Neural cell (in vitro differentiated cells): ENCODE measurements at regions not wholly inside any gene's neighbourhood (a gene's known extent, or its start where the extent isn't known, plus 50 kb on each side); places are given as distances from the start of the nearest gene placed in this dataset.

Source experiments
- H2AFZ ChIP-seq: fragments of 200-600, 300-800 bp; sonication (generic), shearing (Covaris generic); 2 replicates; pipeline ENCODE4 v1.6.0; 2014; ENCODE audit warnings: low read depth, mild to moderate bottlenecking, antibody characterized with exemption, low read length, moderate library complexity
- H3F3A ChIP-seq: fragments of 200-600 bp; shearing (Covaris generic); 2 replicates; pipeline ENCODE4 v1.6.1; 2016; ENCODE audit warnings: mild to moderate bottlenecking, moderate library complexity, mixed read lengths, antibody characterized with exemption, low read length; ENCODE audit not compliant: insufficient read depth, poor library complexity, severe bottlenecking
- H3K27ac ChIP-seq: fragments of 200-600, 300-800 bp; sonication (generic), shearing (Covaris generic); 2 replicates; pipeline ENCODE4 v1.5.1; 2014; ENCODE audit warnings: mild to moderate bottlenecking, low read length, moderate library complexity
- H3K27me3 ChIP-seq: fragments of 300-800, 200-600 bp; sonication (generic), shearing (Covaris generic); 2 replicates; pipeline ENCODE4 v1.6.0; 2014; ENCODE audit warnings: mild to moderate bottlenecking, low read depth, low read length, moderate library complexity; ENCODE audit not compliant: insufficient read depth
- H3K36me3 ChIP-seq: fragments of 300-800, 200-600 bp; sonication (generic), shearing (Covaris generic); 2 replicates; pipeline ENCODE4 v1.5.1; 2014; ENCODE audit warnings: mild to moderate bottlenecking, antibody characterized with exemption, low read length, moderate library complexity; ENCODE audit not compliant: insufficient read depth
- H3K4me2 ChIP-seq: fragments of 300-800, 200-600 bp; sonication (generic), shearing (Covaris generic); 2 replicates; pipeline ENCODE4 v1.6.0; 2014; ENCODE audit warnings: mild to moderate bottlenecking, low read length
- H3K4me3 ChIP-seq: fragments of 300-800, 200-600 bp; sonication (generic), shearing (Covaris generic); 2 replicates; pipeline ENCODE4 v1.5.1; 2014; ENCODE audit warnings: mild to moderate bottlenecking, low read length, moderate library complexity
- H3K79me2 ChIP-seq: fragments of 200-600 bp; shearing (Covaris generic); replicated peaks from 2 replicates; pipeline ENCODE4 v1.6.0; 2014; ENCODE audit warnings: mild to moderate bottlenecking, low read length, moderate library complexity; ENCODE audit not compliant: insufficient read depth
- H3K9ac ChIP-seq: fragments of 300-800, 200-600 bp; sonication (generic), shearing (Covaris generic); 2 replicates; pipeline ENCODE4 v1.6.1; 2016; ENCODE audit warnings: mild to moderate bottlenecking, low read length, mixed read lengths
- H3K9me2 ChIP-seq: fragments of 200-600 bp; shearing (Covaris generic); 2 replicates; pipeline ENCODE4 v1.6.1; 2016; ENCODE audit warnings: mild to moderate bottlenecking, low read length, mixed read lengths; ENCODE audit not compliant: insufficient read depth
- H3K9me3 ChIP-seq: fragments of 200-600, 300-800 bp; sonication (generic), shearing (Covaris generic); 2 replicates; pipeline ENCODE4 v1.6.1; 2016; ENCODE audit warnings: mild to moderate bottlenecking, mixed run types, low read length, moderate library complexity, mixed read lengths
- H4K20me1 ChIP-seq: fragments of 200-600 bp; shearing (Covaris generic); 2 replicates; pipeline ENCODE4 v1.6.1; 2016; ENCODE audit warnings: mild to moderate bottlenecking, mixed run types; ENCODE audit not compliant: insufficient read depth
- CTCF ChIP-seq: fragments of 450-650 bp; IDR thresholded peaks from 2 replicates; pipeline ENCODE4 v1.5.1; 2014; ENCODE audit warnings: antibody characterized with exemption, mild to moderate bottlenecking, moderate library complexity; ENCODE audit not compliant: poor library complexity, severe bottlenecking
- EP300 ChIP-seq: fragments of 450-650 bp; conservative IDR thresholded peaks from 2 replicates; pipeline ENCODE4 v1.6.1; 2014; ENCODE audit warnings: antibody characterized with exemption, mild to moderate bottlenecking, moderate library complexity; ENCODE audit not compliant: poor library complexity, severe bottlenecking
- EZH2 ChIP-seq: fragments of 200-600, 300-800 bp; shearing (Covaris generic), sonication (generic); IDR thresholded peaks from 2 replicates; pipeline ENCODE4 v1.6.1; 2014; ENCODE audit warnings: antibody characterized with exemption, low read length, borderline replicate concordance, mild to moderate bottlenecking; ENCODE audit not compliant: insufficient read depth, poor library complexity, severe bottlenecking
- MXI1 ChIP-seq: fragments of 450-650 bp; conservative IDR thresholded peaks from 2 replicates; pipeline ENCODE4 v1.6.1; 2014; ENCODE audit warnings: antibody characterized with exemption, mild to moderate bottlenecking; ENCODE audit not compliant: poor library complexity, severe bottlenecking
- POLR2AphosphoS5 ChIP-seq: IDR thresholded peaks from 2 replicates; pipeline ENCODE4 v1.6.1; 2012
- RAD21 ChIP-seq: fragments of 450-650 bp; conservative IDR thresholded peaks from 2 replicates; pipeline ENCODE4 v1.6.1; 2014; ENCODE audit warnings: antibody characterized with exemption, mild to moderate bottlenecking, moderate library complexity
- REST ChIP-seq: IDR thresholded peaks from 2 replicates; pipeline ENCODE4 v1.6.1; 2012; ENCODE audit warnings: borderline replicate concordance
- SMC3 ChIP-seq: fragments of 450-650 bp; conservative IDR thresholded peaks from 2 replicates; pipeline ENCODE4 v1.6.1; 2014; ENCODE audit warnings: antibody characterized with exemption, mild to moderate bottlenecking, moderate library complexity; ENCODE audit not compliant: poor library complexity
- TAF1 ChIP-seq: IDR thresholded peaks from 2 replicates; pipeline ENCODE4 v1.6.1; 2012; ENCODE audit warnings: low read depth

GRCh38 chr2:181163139-181163538, 182.7 kb downstream of the UBE2E3 start:
- Histone ChIP-seq H3K27ac (no peak overlapping the region), H3K4me2 (no peak overlapping the region), H3K9me2 (no peaks in the 10 kb centered on the region), H3K79me2 (no peaks in the 10 kb centered on the region), H2AFZ (no peak overlapping the region), H3K4me3 (no peak overlapping the region), H3K9me3 (no peaks in the 10 kb centered on the region), H3K27me3 (no peaks in the 10 kb centered on the region), H3K36me3 (no peaks in the 10 kb centered on the region), H3F3A (no peaks in the 10 kb centered on the region), H4K20me1 (no peaks in the 10 kb centered on the region), H3K9ac (no peak overlapping the region)
- TF ChIP-seq EP300 (no peak), TAF1 (no peak), EZH2 (no peak), CTCF (no peak), MXI1 (no peak), SMC3 (no peak), REST (no peak), POLR2AphosphoS5 (no peak), RAD21 (no peak)

- H3K9me3 ChIP-seq: no peaks in the 10 kb centered on the region
- no peak overlapping the region for H2AFZ ChIP-seq
- H3K9me2 ChIP-seq: no peaks in the 10 kb centered on the region
- no peaks in the 10 kb centered on the region for H3F3A ChIP-seq
- no peak for TF ChIP-seq TAF1
- no peak for TF ChIP-seq EP300
- H3K4me2 ChIP-seq: no peak overlapping the region
- H3K9ac ChIP-seq: no peak overlapping the region
- H3K79me2 ChIP-seq: no peaks in the 10 kb centered on the region
- H3K36me3 ChIP-seq: no peaks in the 10 kb centered on the region
- no peaks in the 10 kb centered on the region for H4K20me1 ChIP-seq
- H3K27ac ChIP-seq: no peak overlapping the region
- H3K4me3 ChIP-seq: no peak overlapping the region
- H3K27me3 ChIP-seq: no peaks in the 10 kb centered on the region
Observed at GRCh38 chr2:181163691-181164090, 183.3 kb downstream of the UBE2E3 start.

GRCh38 chr2:181164699-181165098, 184.3 kb downstream of the UBE2E3 start:
- Histone ChIP-seq H2AFZ (no peak overlapping the region), H3K4me3 (no peak overlapping the region), H3K9me2 (no peaks in the 10 kb centered on the region), H3F3A (no peaks in the 10 kb centered on the region), H3K36me3 (no peaks in the 10 kb centered on the region), H3K27me3 (no peaks in the 10 kb centered on the region), H4K20me1 (no peaks in the 10 kb centered on the region), H3K79me2 (no peaks in the 10 kb centered on the region), H3K9ac (no peak overlapping the region), H3K27ac (no peak overlapping the region), H3K9me3 (no peaks in the 10 kb centered on the region), H3K4me2 (no peak overlapping the region)
- TF ChIP-seq EP300: no peak
- TF ChIP-seq RAD21: no peak
- no peak for TF ChIP-seq TAF1
- TF ChIP-seq CTCF: no peak
- no peak for TF ChIP-seq EZH2
- no peak for TF ChIP-seq SMC3
- TF ChIP-seq POLR2AphosphoS5: no peak
- no peak for TF ChIP-seq REST
- TF ChIP-seq MXI1: no peak
